Activated CD4-positive, alpha-beta T cell treated with anti-CD3 and anti-CD28 coated beads, Interleukin-2, amount 10 ng/mL, durations not matched to agents 24 days and 14 days (primary cell): ENCODE measurements at regions not wholly inside any gene's neighbourhood (a gene's known extent, or its start where the extent isn't known, plus 50 kb on each side); places are given as distances from the start of the nearest gene placed in this dataset.
"Not testable (repeated sequence)": the region's sequence is repeated elsewhere in the genome, so short reads cannot be mapped to it uniquely, and the experiment has no call there.

ENCODE experiments used
- DNase-seq: peaks from one replicate; pipeline ENCODE4 v3.0.0; 2022
- H3K27ac Mint-ChIP-seq: one replicate; pipeline ENCODE4 v1.8.0; 2022; ENCODE audit warnings: mild to moderate bottlenecking, mixed read lengths
- H3K27me3 Mint-ChIP-seq: one replicate; pipeline ENCODE4 v1.8.0; 2022; ENCODE audit warnings: mixed read lengths
- H3K36me3 Mint-ChIP-seq: one replicate; pipeline ENCODE4 v1.8.0; 2022; ENCODE audit warnings: low read depth, mild to moderate bottlenecking, mixed read lengths
- H3K4me1 Mint-ChIP-seq: one replicate; pipeline ENCODE4 v1.8.0; 2021; ENCODE audit warnings: mixed read lengths
- H3K4me3 Mint-ChIP-seq: one replicate; pipeline ENCODE4 v1.8.0; 2022; ENCODE audit warnings: mild to moderate bottlenecking, moderate library complexity, mixed read lengths
- H3K9me3 Mint-ChIP-seq: one replicate; pipeline ENCODE4 v1.8.0; 2021; ENCODE audit warnings: mixed read lengths
- intact Hi-C: fragments of 100-400 bp; cut with micrococcal nuclease; formaldehyde crosslinking; loops from one replicate; pipeline ENCODE4 v1.15.1; 2023

- DNase-seq = no peak
- no peaks in the 10 kb centered on the region for H3K36me3 Mint-ChIP-seq
- H3K27ac Mint-ChIP-seq = no peak overlapping the region
- peaks cover 4% of the 10 kb centered on the region for H3K9me3 Mint-ChIP-seq
- no peak overlapping the region for H3K4me3 Mint-ChIP-seq
- H3K4me1 Mint-ChIP-seq = no peaks in the 10 kb centered on the region
- intact Hi-C loops = no loop called here
- peaks cover 28% of the 10 kb centered on the region for H3K27me3 Mint-ChIP-seq
These were observed 65.2 kb upstream of the SGIP1 start for GRCh38 chr1:66468722-66469121.

GRCh38 chr1:66475940-66476339 lies 58.0 kb upstream of the SGIP1 start:
- Mint-ChIP-seq H3K9me3 (no peaks in the 10 kb centered on the region), H3K36me3 (no peaks in the 10 kb centered on the region), H3K4me3 (no peak overlapping the region), H3K27ac (no peak overlapping the region), H3K4me1 (no peaks in the 10 kb centered on the region), H3K27me3 (peaks cover 25% of the 10 kb centered on the region)
- intact Hi-C loops = no loop called here
- DNase-seq = no peak

GRCh38 chr1:66476774-66477173 lies 57.2 kb upstream of the SGIP1 start:
- no peaks in the 10 kb centered on the region for H3K4me1 Mint-ChIP-seq
- H3K36me3 Mint-ChIP-seq = no peaks in the 10 kb centered on the region
- intact Hi-C loops = no loop called here
- H3K27ac Mint-ChIP-seq = no peak overlapping the region
- H3K9me3 Mint-ChIP-seq = no peaks in the 10 kb centered on the region
- DNase-seq = no peak
- no peak overlapping the region for H3K4me3 Mint-ChIP-seq
- peaks cover 19% of the 10 kb centered on the region for H3K27me3 Mint-ChIP-seq

- DNase-seq = no peak
- Mint-ChIP-seq H3K27me3 (peaks cover 11% of the 10 kb centered on the region), H3K4me3 (no peak overlapping the region), H3K27ac (no peak overlapping the region), H3K4me1 (no peaks in the 10 kb centered on the region), H3K36me3 (no peaks in the 10 kb centered on the region), H3K9me3 (no peaks in the 10 kb centered on the region)
- intact Hi-C loops = no loop called here
These were observed 55.8 kb upstream of the SGIP1 start for GRCh38 chr1:66478116-66478515.

GRCh38 chr1:66480162-66480561 lies 53.8 kb upstream of the SGIP1 start:
- Mint-ChIP-seq H3K27me3 (peaks cover 11% of the 10 kb centered on the region), H3K4me1 (no peaks in the 10 kb centered on the region)

GRCh38 chr1:66481215-66481614 lies 52.7 kb upstream of the SGIP1 start:
- H3K27me3 Mint-ChIP-seq, H3K4me1 Mint-ChIP-seq, H3K9me3 Mint-ChIP-seq, H3K4me3 Mint-ChIP-seq, DNase-seq, H3K27ac Mint-ChIP-seq, H3K36me3 Mint-ChIP-seq, intact Hi-C loops: not testable (repeated sequence)

More at GRCh38 chr1:66480162-66480561, 53.8 kb upstream of the SGIP1 start:
- H3K4me3 Mint-ChIP-seq = no peak overlapping the region
- H3K27ac Mint-ChIP-seq = no peak overlapping the region
- intact Hi-C loops = no loop called here
- H3K36me3 Mint-ChIP-seq = no peaks in the 10 kb centered on the region
- DNase-seq = no peak
- no peaks in the 10 kb centered on the region for H3K9me3 Mint-ChIP-seq
